HCT116 (cell line): ENCODE measurements at regions not wholly inside any gene's neighbourhood (a gene's known extent, or its start where the extent isn't known, plus 50 kb on each side); places are given as distances from the start of the nearest gene placed in this dataset.

Experiments used
- ATAC-seq: fragments of 200-7000 bp; cut with Tn5 transposase; 2 replicates; pipeline ENCODE4 v1.9.1; 2020; ENCODE audit warnings: mild to moderate bottlenecking, moderate library complexity
- BruUV-seq: library from RNA; stranded (reverse); fragments of 400-500 nt; replicated peaks from 2 replicates; lab custom pipeline; 2021; lab: Mats Ljungman, UMichigan
- CTCF ChIA-PET: fragments of 300-600 bp; sonication (Branson Sonifier 250); formaldehyde crosslinking; loops from one replicate; lab custom pipeline; 2021; ENCODE audit warnings: antibody characterized with exemption; lab: Charles Lee
- POLR2A ChIA-PET: fragments of 300-600, 350-600 bp; sonication (Branson Sonifier 250); formaldehyde crosslinking; loops from one replicate; lab custom pipeline; 2021; ENCODE audit warnings: antibody characterized with exemption; lab: Charles Lee
- RAD21 ChIA-PET, 2 experiments: fragments of 300-600 bp; sonication (Branson Sonifier 250); formaldehyde crosslinking; loops; one replicate each; lab custom pipeline; 2023; ENCODE audit warnings: low total read pairs in 2 of 2; ENCODE audit not compliant: uncharacterized antibody in 2 of 2, unreplicated experiment in 2 of 2, low non-redundant PET in 1 of 2; lab: Charles Lee
- DNase-seq: peaks from one replicate; pipeline ENCODE4 v3.0.0-alpha.2; 2010; ENCODE audit warnings: low read depth, low spot score
- H2AFZ ChIP-seq: fragments of 200-600 bp; shearing (Covaris generic), sonication (generic); 2 replicates; pipeline ENCODE4 v1.6.1; 2017; ENCODE audit warnings: low read depth, mixed run types, mixed read lengths, antibody characterized with exemption, low read length; ENCODE audit not compliant: poor library complexity, severe bottlenecking
- H3K27ac ChIP-seq: 2 replicates; pipeline ENCODE4 v1.5.1; 2012; ENCODE audit warnings: low read depth, low read length
- H3K27me3 ChIP-seq: fragments of 200-600 bp; sonication (generic); 2 replicates; pipeline ENCODE4 v1.6.1; 2016; ENCODE audit warnings: mixed run types, low read length, mixed read lengths; ENCODE audit not compliant: insufficient read depth
- H3K36me3 ChIP-seq, 2 experiments: fragments of 200-500 bp in 1 of 2; fragments of 200-600 bp in 1 of 2; sonication (Bioruptor generic) in 1 of 2; sonication (generic) in 1 of 2; 2 replicates each; pipeline versions ENCODE4 v1.5.1 to v1.6.1; 2014 to 2016; ENCODE audit warnings: low read length in 2 of 2, inconsistent platforms in 1 of 2, mixed read lengths in 1 of 2, mixed run types in 1 of 2; ENCODE audit not compliant: insufficient read depth in 2 of 2, control insufficient read depth in 1 of 2
- H3K4me1 ChIP-seq, 2 experiments: fragments of 200-600 bp in 1 of 2; sonication (generic) in 1 of 2; 2 replicates each; pipeline versions ENCODE4 v1.5.1 to v1.6.1; 2012 to 2017; ENCODE audit warnings: low read length in 2 of 2, inconsistent platforms in 1 of 2, mild to moderate bottlenecking in 1 of 2, mixed read lengths in 1 of 2, mixed run types in 1 of 2, moderate library complexity in 1 of 2; ENCODE audit not compliant: insufficient read depth in 2 of 2, control insufficient read depth in 1 of 2
- H3K4me2 ChIP-seq: fragments of 200-600 bp; sonication (generic); 2 replicates; pipeline ENCODE4 v1.6.1; 2017; ENCODE audit warnings: mixed run types, low read length, mixed read lengths
- H3K4me3 ChIP-seq, 2 experiments: fragments of 200-600 bp in 1 of 2; sonication (generic) in 1 of 2; replicated peaks in 1 of 2; 2 replicates each; pipeline ENCODE4 v1.5.1; 2011 to 2016; ENCODE audit warnings: low read length in 2 of 2, control low read depth in 1 of 2, low read depth in 1 of 2, mild to moderate bottlenecking in 1 of 2, mixed read lengths in 1 of 2, mixed run types in 1 of 2
- H3K79me2 ChIP-seq: fragments of 200-600 bp; sonication (generic); 2 replicates; pipeline ENCODE4 v1.6.1; 2017; ENCODE audit warnings: mild to moderate bottlenecking, mixed run types, low read length, moderate library complexity, mixed read lengths; ENCODE audit not compliant: insufficient read depth
- H3K9ac ChIP-seq: fragments of 200-600 bp; sonication (generic); 2 replicates; pipeline ENCODE4 v1.6.1; 2016; ENCODE audit warnings: low read length, mixed read lengths
- H3K9me2 ChIP-seq: fragments of 200-600 bp; sonication (generic), shearing (Covaris generic); 2 replicates; pipeline ENCODE4 v1.6.1; 2017; ENCODE audit warnings: mixed run types, mild to moderate bottlenecking, moderate library complexity; ENCODE audit not compliant: insufficient read depth
- H3K9me3 ChIP-seq, 2 experiments: fragments of 200-500 bp in 1 of 2; fragments of 200-600 bp in 1 of 2; sonication (Bioruptor generic) in 1 of 2; sonication (generic) in 1 of 2; 2 replicates each; pipeline ENCODE4 v1.6.1; 2014 to 2017; ENCODE audit warnings: low read length in 2 of 2, mixed read lengths in 2 of 2, inconsistent platforms in 1 of 2, low read depth in 1 of 2, mild to moderate bottlenecking in 1 of 2, mixed run types in 1 of 2, moderate library complexity in 1 of 2; ENCODE audit not compliant: control insufficient read depth in 1 of 2, insufficient read depth in 1 of 2
- H4K20me1 ChIP-seq: fragments of 200-600 bp; sonication (generic), shearing (Covaris generic); 2 replicates; pipeline ENCODE4 v1.6.1; 2017; ENCODE audit warnings: mixed run types, mild to moderate bottlenecking, moderate library complexity; ENCODE audit not compliant: insufficient read depth
- CEBPB ChIP-seq: IDR thresholded peaks from 2 replicates; pipeline ENCODE4 v1.6.1; 2012; ENCODE audit warnings: low read depth
- EGR1 ChIP-seq: IDR thresholded peaks from 2 replicates; pipeline ENCODE4 v1.6.1; 2012; ENCODE audit warnings: low read depth
- EZH2phosphoT487 ChIP-seq: fragments of 200-600 bp; IDR thresholded peaks from 2 replicates; pipeline ENCODE4 v1.6.1; 2018; ENCODE audit warnings: antibody characterized with exemption, borderline replicate concordance
- FOSL1 ChIP-seq: IDR thresholded peaks from 2 replicates; pipeline ENCODE4 v1.6.1; 2012; ENCODE audit warnings: low read depth
- JUND ChIP-seq: IDR thresholded peaks from 2 replicates; pipeline ENCODE4 v1.6.1; 2012
- POLR2A ChIP-seq: IDR thresholded peaks from 2 replicates; pipeline ENCODE4 v1.7.0; 2011; ENCODE audit warnings: borderline replicate concordance; ENCODE audit not compliant: insufficient read depth, insufficient read length; ENCODE audit errors: extremely low read depth
- RAD21 ChIP-seq: IDR thresholded peaks from 2 replicates; pipeline ENCODE4 v1.6.1; 2012; ENCODE audit warnings: low read depth, mild to moderate bottlenecking
- SP1 ChIP-seq: IDR thresholded peaks from 2 replicates; pipeline ENCODE4 v1.6.1; 2012; ENCODE audit warnings: low read depth
- SRF ChIP-seq: IDR thresholded peaks from 2 replicates; pipeline ENCODE4 v1.6.1; 2012; ENCODE audit warnings: low read depth
- TCF7L2 ChIP-seq: IDR thresholded peaks from 2 replicates; pipeline ENCODE4 v1.7.0; 2011; ENCODE audit warnings: borderline replicate concordance, inconsistent platforms; ENCODE audit not compliant: insufficient read depth, insufficient read length; ENCODE audit errors: extremely low read depth
- YY1 ChIP-seq: IDR thresholded peaks from 2 replicates; pipeline ENCODE4 v1.6.1; 2011; ENCODE audit warnings: low read length, low read depth, moderate library complexity, mild to moderate bottlenecking; ENCODE audit not compliant: insufficient replicate concordance; ENCODE audit errors: extremely low read depth
- ZNF274 ChIP-seq: fragments of 200-500 bp; sonication (Bioruptor generic); IDR thresholded peaks from 2 replicates; pipeline ENCODE4 v1.6.1; 2014; ENCODE audit warnings: mild to moderate bottlenecking, low read depth, low read length, inconsistent platforms
- intact Hi-C: fragments of 100-400 bp; cut with micrococcal nuclease; formaldehyde crosslinking; loops from 2 replicates; pipeline ENCODE4 v1.10.0; 2022
- TF ChIP-seq, protein P1 (sequence below), 3 experiments: fragments of 200-600 bp in 1 of 3; sonication (generic) in 1 of 3; IDR thresholded peaks in 2 of 3; conservative IDR thresholded peaks in 1 of 3; 2 replicates each; pipeline ENCODE4 v1.5.1; 2012 to 2017; ENCODE audit warnings: low read depth in 2 of 3, low read length in 2 of 3, antibody characterized with exemption in 1 of 3, borderline replicate concordance in 1 of 3, control low read depth in 1 of 3, mild to moderate bottlenecking in 1 of 3, mixed read lengths in 1 of 3, mixed run types in 1 of 3, moderate library complexity in 1 of 3; ENCODE audit not compliant: insufficient read depth in 1 of 3
- TF ChIP-seq, protein P2 (sequence below): IDR thresholded peaks from 2 replicates; pipeline ENCODE4 v1.6.1; 2012
- TF ChIP-seq, protein P3 (sequence below): IDR thresholded peaks from 2 replicates; pipeline ENCODE4 v1.6.1; 2012; ENCODE audit warnings: low read depth

DNA sequence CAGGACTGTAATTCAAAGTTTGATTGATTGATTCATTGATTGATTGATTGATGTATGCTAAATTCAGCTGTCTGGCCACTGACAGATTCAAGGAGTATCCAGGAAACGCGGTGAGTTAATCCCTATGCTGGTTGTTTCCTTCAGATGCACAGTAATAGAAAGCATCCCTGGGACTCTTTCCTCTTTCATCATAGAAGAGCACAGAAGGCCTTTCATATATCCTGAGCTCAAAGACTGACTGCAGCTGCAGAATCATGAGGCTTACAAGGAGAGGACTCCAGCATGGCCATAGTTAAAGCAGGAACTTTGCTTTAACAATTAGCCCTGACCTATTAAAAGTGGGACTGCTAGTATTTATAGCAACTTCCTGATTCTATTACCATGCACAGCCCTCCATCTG lies 187.7 kb upstream of the TMTC1 start:
- H3K27ac ChIP-seq = no peak overlapping the region
- no peaks in the 10 kb centered on the region for H3K27me3 ChIP-seq
- POLR2A ChIA-PET = no interaction called here
- DNase-seq (no peak), ATAC-seq (no peak)
- H3K4me1 ChIP-seq = no peaks in the 10 kb centered on the region
- intact Hi-C loops = loop anchor here (5.0 kb wide), 1 partner anchor 49 kb away; no protein-coding TSS in a partner anchor
- H3K9ac ChIP-seq = no peak overlapping the region
- H2AFZ ChIP-seq = no peak overlapping the region
- CTCF ChIA-PET = no interaction called here
- no peak overlapping the region for H3K4me3 ChIP-seq
- H3K36me3 ChIP-seq = no peaks in the 10 kb centered on the region
- TF ChIP-seq, protein P1, sequence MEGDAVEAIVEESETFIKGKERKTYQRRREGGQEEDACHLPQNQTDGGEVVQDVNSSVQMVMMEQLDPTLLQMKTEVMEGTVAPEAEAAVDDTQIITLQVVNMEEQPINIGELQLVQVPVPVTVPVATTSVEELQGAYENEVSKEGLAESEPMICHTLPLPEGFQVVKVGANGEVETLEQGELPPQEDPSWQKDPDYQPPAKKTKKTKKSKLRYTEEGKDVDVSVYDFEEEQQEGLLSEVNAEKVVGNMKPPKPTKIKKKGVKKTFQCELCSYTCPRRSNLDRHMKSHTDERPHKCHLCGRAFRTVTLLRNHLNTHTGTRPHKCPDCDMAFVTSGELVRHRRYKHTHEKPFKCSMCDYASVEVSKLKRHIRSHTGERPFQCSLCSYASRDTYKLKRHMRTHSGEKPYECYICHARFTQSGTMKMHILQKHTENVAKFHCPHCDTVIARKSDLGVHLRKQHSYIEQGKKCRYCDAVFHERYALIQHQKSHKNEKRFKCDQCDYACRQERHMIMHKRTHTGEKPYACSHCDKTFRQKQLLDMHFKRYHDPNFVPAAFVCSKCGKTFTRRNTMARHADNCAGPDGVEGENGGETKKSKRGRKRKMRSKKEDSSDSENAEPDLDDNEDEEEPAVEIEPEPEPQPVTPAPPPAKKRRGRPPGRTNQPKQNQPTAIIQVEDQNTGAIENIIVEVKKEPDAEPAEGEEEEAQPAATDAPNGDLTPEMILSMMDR (IDR thresholded peaks at IDR 0.05 in 2 of 3, conservative IDR thresholded peaks at IDR 0.05 in 1 of 3; ENCODE audit: borderline replicate concordance in 1 of 3, insufficient read depth in 1 of 3, low read depth in 2 of 3, low read length in 2 of 3) = no peak
- TF ChIP-seq EGR1 (no peak), TCF7L2 (no peak), FOSL1 (no peak), EZH2phosphoT487 (no peak), POLR2A (no peak), SP1 (no peak), JUND (no peak), YY1 (no peak), CEBPB (no peak), SRF (no peak), ZNF274 (no peak), RAD21 (no peak)
- TF ChIP-seq, protein P2, sequence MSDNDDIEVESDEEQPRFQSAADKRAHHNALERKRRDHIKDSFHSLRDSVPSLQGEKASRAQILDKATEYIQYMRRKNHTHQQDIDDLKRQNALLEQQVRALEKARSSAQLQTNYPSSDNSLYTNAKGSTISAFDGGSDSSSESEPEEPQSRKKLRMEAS = no peak
- TF ChIP-seq, protein P3, sequence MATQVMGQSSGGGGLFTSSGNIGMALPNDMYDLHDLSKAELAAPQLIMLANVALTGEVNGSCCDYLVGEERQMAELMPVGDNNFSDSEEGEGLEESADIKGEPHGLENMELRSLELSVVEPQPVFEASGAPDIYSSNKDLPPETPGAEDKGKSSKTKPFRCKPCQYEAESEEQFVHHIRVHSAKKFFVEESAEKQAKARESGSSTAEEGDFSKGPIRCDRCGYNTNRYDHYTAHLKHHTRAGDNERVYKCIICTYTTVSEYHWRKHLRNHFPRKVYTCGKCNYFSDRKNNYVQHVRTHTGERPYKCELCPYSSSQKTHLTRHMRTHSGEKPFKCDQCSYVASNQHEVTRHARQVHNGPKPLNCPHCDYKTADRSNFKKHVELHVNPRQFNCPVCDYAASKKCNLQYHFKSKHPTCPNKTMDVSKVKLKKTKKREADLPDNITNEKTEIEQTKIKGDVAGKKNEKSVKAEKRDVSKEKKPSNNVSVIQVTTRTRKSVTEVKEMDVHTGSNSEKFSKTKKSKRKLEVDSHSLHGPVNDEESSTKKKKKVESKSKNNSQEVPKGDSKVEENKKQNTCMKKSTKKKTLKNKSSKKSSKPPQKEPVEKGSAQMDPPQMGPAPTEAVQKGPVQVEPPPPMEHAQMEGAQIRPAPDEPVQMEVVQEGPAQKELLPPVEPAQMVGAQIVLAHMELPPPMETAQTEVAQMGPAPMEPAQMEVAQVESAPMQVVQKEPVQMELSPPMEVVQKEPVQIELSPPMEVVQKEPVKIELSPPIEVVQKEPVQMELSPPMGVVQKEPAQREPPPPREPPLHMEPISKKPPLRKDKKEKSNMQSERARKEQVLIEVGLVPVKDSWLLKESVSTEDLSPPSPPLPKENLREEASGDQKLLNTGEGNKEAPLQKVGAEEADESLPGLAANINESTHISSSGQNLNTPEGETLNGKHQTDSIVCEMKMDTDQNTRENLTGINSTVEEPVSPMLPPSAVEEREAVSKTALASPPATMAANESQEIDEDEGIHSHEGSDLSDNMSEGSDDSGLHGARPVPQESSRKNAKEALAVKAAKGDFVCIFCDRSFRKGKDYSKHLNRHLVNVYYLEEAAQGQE = no peak
- no peaks in the 10 kb centered on the region for H4K20me1 ChIP-seq
- H3K9me3 ChIP-seq = no peaks in the 10 kb centered on the region
- BruUV-seq = no TSS peak
- H3K79me2 ChIP-seq = no peaks in the 10 kb centered on the region
- RAD21 ChIA-PET = no interaction called here
- H3K9me2 ChIP-seq = no peaks in the 10 kb centered on the region
- no peak overlapping the region for H3K4me2 ChIP-seq
